Subcutaneous abdominal adipose tissue (tissue), 5 donors: ENCODE measurements at regions not wholly inside any gene's neighbourhood (a gene's known extent, or its start where the extent isn't known, plus 50 kb on each side); places are given as distances from the start of the nearest gene placed in this dataset.

Experiments
- H3K27ac ChIP-seq: one replicate; pipeline ENCODE4 v1.7.0; 2013; ENCODE audit warnings: low read depth, mild to moderate bottlenecking, inconsistent platforms, low read length, moderate library complexity
- H3K27me3 ChIP-seq, 5 donors: one replicate each; pipeline ENCODE4 v1.7.0; 2013; ENCODE audit warnings: low read length in 5 of 5, inconsistent platforms in 1 of 5; ENCODE audit not compliant: control insufficient read depth in 5 of 5, insufficient read depth in 4 of 5
- H3K36me3 ChIP-seq, 5 donors: one replicate each; pipeline ENCODE4 v1.7.0; 2013; ENCODE audit warnings: low read length in 5 of 5; ENCODE audit not compliant: control insufficient read depth in 5 of 5, insufficient read depth in 5 of 5
- H3K4me1 ChIP-seq, 5 donors: one replicate each; pipeline ENCODE4 v1.7.0; 2013; ENCODE audit warnings: low read length in 5 of 5, mild to moderate bottlenecking in 3 of 5, moderate library complexity in 1 of 5; ENCODE audit not compliant: control insufficient read depth in 5 of 5, insufficient read depth in 5 of 5
- H3K4me3 ChIP-seq, 5 donors: one replicate each; pipeline ENCODE4 v1.7.0; 2013; ENCODE audit warnings: low read length in 5 of 5, low read depth in 1 of 5
- H3K9ac ChIP-seq, 5 donors: one replicate each; pipeline ENCODE4 v1.7.0; 2013; ENCODE audit warnings: low read length in 5 of 5, mild to moderate bottlenecking in 4 of 5, moderate library complexity in 3 of 5
- H3K9me3 ChIP-seq, 5 donors: one replicate each; pipeline ENCODE4 v1.7.0; 2013; ENCODE audit warnings: low read length in 5 of 5; ENCODE audit not compliant: control insufficient read depth in 5 of 5
- donor health status: healthy.
- donor health status: healthy.
- donor health status: healthy.
- donor health status: healthy.
- donor health status: healthy.

- Histone ChIP-seq H3K27ac (no peak overlapping the region), H3K9me3 (peaks cover 0 to 2% (median 0%) of the 10 kb centered on the region in 5 donors), H3K27me3 (no peaks in the 10 kb centered on the region), H3K9ac (no peak overlapping the region), H3K4me1 (peaks cover 0 to 2% (median 0%) of the 10 kb centered on the region in 5 donors), H3K4me3 (no peak overlapping the region), H3K36me3 (no peaks in the 10 kb centered on the region)
Measured at GRCh38 chr9:91028166-91028827, 226.7 kb downstream of the SYK start.

GRCh38 chr9:91029650-91030361, 228.2 kb downstream of the SYK start:
- Histone ChIP-seq H3K4me1 (peaks cover 0 to 2% (median 0%) of the 10 kb centered on the region in 5 donors), H3K4me3 (no peak overlapping the region), H3K9ac (no peak overlapping the region), H3K27ac (no peak overlapping the region), H3K36me3 (no peaks in the 10 kb centered on the region), H3K9me3 (peaks cover 0 to 2% (median 0%) of the 10 kb centered on the region in 5 donors), H3K27me3 (no peaks in the 10 kb centered on the region)

- Histone ChIP-seq H3K9ac (no peak overlapping the region), H3K9me3 (peaks cover 0 to 2% (median 0%) of the 10 kb centered on the region in 5 donors), H3K27ac (no peak overlapping the region), H3K36me3 (no peaks in the 10 kb centered on the region), H3K27me3 (no peaks in the 10 kb centered on the region), H3K4me3 (no peak overlapping the region), H3K4me1 (peaks cover under 1 to 5% (median 4%) of the 10 kb centered on the region in 5 donors)
Measured at GRCh38 chr9:91032121-91032531, 230.5 kb downstream of the SYK start.

- H3K27me3 ChIP-seq, result no peaks in the 10 kb centered on the region
- no peak overlapping the region for H3K27ac ChIP-seq
- H3K36me3 ChIP-seq, result no peaks in the 10 kb centered on the region
- H3K9me3 ChIP-seq, result peaks cover 0 to 2% (median 0%) of the 10 kb centered on the region in 5 donors
- peaks cover 6 to 16% (median 15%) of the 10 kb centered on the region in 5 donors for H3K4me1 ChIP-seq
- no peak overlapping the region for H3K4me3 ChIP-seq
- no peak overlapping the region for H3K9ac ChIP-seq
Measured at GRCh38 chr9:91033270-91033669, 231.7 kb downstream of the SYK start.

- Histone ChIP-seq H3K9ac (no peak overlapping the region), H3K4me1 (peaks cover 7 to 20% (median 18%) of the 10 kb centered on the region in 5 donors), H3K36me3 (no peaks in the 10 kb centered on the region), H3K9me3 (no peaks in the 10 kb centered on the region), H3K4me3 (no peak overlapping the region), H3K27me3 (no peaks in the 10 kb centered on the region), H3K27ac (no peak overlapping the region)
Measured at GRCh38 chr9:91033797-91034196, 232.2 kb downstream of the SYK start.

- Histone ChIP-seq H3K36me3 (no peaks in the 10 kb centered on the region), H3K27me3 (no peaks in the 10 kb centered on the region), H3K4me1 (peaks cover 7 to 20% (median 18%) of the 10 kb centered on the region in 5 donors), H3K9me3 (no peaks in the 10 kb centered on the region), H3K4me3 (no peak overlapping the region), H3K27ac (no peak overlapping the region), H3K9ac (no peak overlapping the region)
Measured at GRCh38 chr9:91034521-91034920, 232.9 kb downstream of the SYK start.

- Histone ChIP-seq H3K27ac (no peak overlapping the region), H3K4me3 (no peak overlapping the region), H3K36me3 (no peaks in the 10 kb centered on the region), H3K27me3 (no peaks in the 10 kb centered on the region), H3K9ac (no peak overlapping the region), H3K9me3 (no peaks in the 10 kb centered on the region), H3K4me1 (peaks cover 7 to 20% (median 18%) of the 10 kb centered on the region in 5 donors)
Measured at GRCh38 chr9:91034976-91035824, 233.6 kb downstream of the SYK start.

- Histone ChIP-seq H3K4me3 (no peak overlapping the region), H3K27me3 (no peaks in the 10 kb centered on the region), H3K36me3 (no peaks in the 10 kb centered on the region), H3K4me1 (peaks cover 7 to 20% (median 18%) of the 10 kb centered on the region in 5 donors), H3K9ac (no peak overlapping the region), H3K27ac (no peak overlapping the region), H3K9me3 (no peaks in the 10 kb centered on the region)
Measured at GRCh38 chr9:91035825-91036208, 234.2 kb downstream of the SYK start.

GRCh38 chr9:91036356-91036755, 234.7 kb downstream of the SYK start:
- Histone ChIP-seq H3K27me3 (no peaks in the 10 kb centered on the region), H3K4me1 (peaks cover 7 to 20% (median 18%) of the 10 kb centered on the region in 5 donors), H3K4me3 (no peak overlapping the region), H3K27ac (no peak overlapping the region), H3K36me3 (no peaks in the 10 kb centered on the region), H3K9me3 (no peaks in the 10 kb centered on the region), H3K9ac (no peak overlapping the region)
